ENCODE measurements at regions not wholly inside any gene's neighbourhood (a gene's known extent, or its start where the extent isn't known, plus 50 kb on each side); places are given as distances from the start of the nearest gene placed in this dataset.

DNA sequence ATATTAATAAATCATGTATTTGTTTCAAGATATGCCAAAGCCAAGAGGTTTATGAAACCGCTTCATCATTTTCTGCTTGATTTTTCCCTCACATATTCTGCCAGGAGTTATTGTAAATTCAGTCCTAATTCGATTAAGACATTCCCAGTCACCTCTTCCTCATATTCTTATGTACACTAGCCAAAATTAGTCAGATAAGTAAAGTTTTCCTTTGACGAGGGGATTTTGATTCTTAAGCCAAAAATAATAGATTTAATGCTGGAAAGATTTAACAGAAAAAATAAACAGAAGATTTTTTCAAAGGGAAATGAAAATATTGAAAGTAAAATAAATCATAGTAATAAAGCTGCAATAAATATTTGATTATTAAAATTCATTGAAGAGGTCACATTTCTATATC is 51.0 kb upstream of the VEGFC start:
- Histone ChIP-seq H3K27ac (ENCODE audit: low read depth, low read length) (no peak overlapping the region), H3K4me1 (ENCODE audit: control insufficient read depth in 1 of 2, insufficient read depth in 2 of 2, low read length in 2 of 2) (no peaks in the 10 kb centered on the region), H3K4me3 (ENCODE audit: low read depth in 1 of 2, low read length in 2 of 2) (no peak overlapping the region), H3K27me3 (ENCODE audit: control insufficient read depth in 1 of 2, insufficient read depth in 2 of 2, low read length in 2 of 2) (no peaks in the 10 kb centered on the region), H3K9ac (ENCODE audit: low read depth in 1 of 2, low read length in 2 of 2) (no peak overlapping the region), H3K9me3 (ENCODE audit: control insufficient read depth in 1 of 2, low read length in 2 of 2) (no peaks in the 10 kb centered on the region), H3K36me3 (ENCODE audit: control insufficient read depth in 1 of 2, insufficient read depth in 2 of 2, low read length in 2 of 2) (no peaks in the 10 kb centered on the region)

DNA sequence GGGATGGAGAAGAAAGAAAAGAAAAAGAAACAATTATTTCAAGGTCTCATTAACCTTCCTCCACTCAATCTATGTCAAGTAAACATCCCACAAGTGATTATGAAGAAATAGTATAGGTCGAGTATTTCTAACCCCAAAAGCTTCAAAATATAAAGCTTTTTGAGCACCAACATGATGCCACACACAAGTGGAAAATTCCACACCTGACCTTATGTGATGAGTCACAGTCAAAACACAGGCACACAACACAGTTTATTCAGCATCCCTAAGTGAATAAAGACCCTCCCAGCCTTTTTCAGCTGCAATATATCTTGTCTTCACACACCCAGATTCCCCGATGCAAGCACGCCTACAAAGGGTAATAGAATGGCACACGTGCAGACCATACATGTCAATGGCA is 51.7 kb upstream of the VEGFC start:
- no peaks in the 10 kb centered on the region for H3K4me1 ChIP-seq (ENCODE audit: control insufficient read depth in 1 of 2, insufficient read depth in 2 of 2, low read length in 2 of 2)
- no peaks in the 10 kb centered on the region for H3K36me3 ChIP-seq (ENCODE audit: control insufficient read depth in 1 of 2, insufficient read depth in 2 of 2, low read length in 2 of 2)
- H3K27me3 ChIP-seq (ENCODE audit: control insufficient read depth in 1 of 2, insufficient read depth in 2 of 2, low read length in 2 of 2) = no peaks in the 10 kb centered on the region
- no peak overlapping the region for H3K9ac ChIP-seq (ENCODE audit: low read depth in 1 of 2, low read length in 2 of 2)
- no peak overlapping the region for H3K4me3 ChIP-seq (ENCODE audit: low read depth in 1 of 2, low read length in 2 of 2)
- no peaks in the 10 kb centered on the region for H3K9me3 ChIP-seq (ENCODE audit: control insufficient read depth in 1 of 2, low read length in 2 of 2)
- H3K27ac ChIP-seq (ENCODE audit: low read depth, low read length) = no peak overlapping the region

DNA sequence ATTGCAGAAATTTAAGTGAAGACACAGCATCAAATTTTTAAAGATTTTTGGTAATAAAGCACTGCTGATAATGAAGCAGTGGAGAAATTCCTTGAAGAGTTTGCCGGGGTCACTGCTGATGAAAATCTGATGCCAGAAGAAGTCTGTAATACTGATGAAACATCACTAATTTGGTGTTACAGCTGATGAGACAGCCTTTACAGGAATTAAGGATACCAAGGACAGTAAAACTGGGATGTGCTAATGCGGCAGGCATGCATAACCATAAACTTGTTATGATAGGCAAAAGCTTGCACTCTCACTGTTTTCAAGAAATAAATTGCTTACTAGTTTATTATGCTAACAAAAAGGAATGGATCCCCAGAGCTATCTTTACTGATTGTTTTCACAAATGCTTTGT is 52.9 kb upstream of the VEGFC start:
- Histone ChIP-seq H3K27ac (ENCODE audit: low read depth, low read length) (no peak overlapping the region), H3K4me3 (ENCODE audit: low read depth in 1 of 2, low read length in 2 of 2) (no peak overlapping the region), H3K27me3 (ENCODE audit: control insufficient read depth in 1 of 2, insufficient read depth in 2 of 2, low read length in 2 of 2) (no peaks in the 10 kb centered on the region), H3K4me1 (ENCODE audit: control insufficient read depth in 1 of 2, insufficient read depth in 2 of 2, low read length in 2 of 2) (no peaks in the 10 kb centered on the region), H3K9me3 (ENCODE audit: control insufficient read depth in 1 of 2, low read length in 2 of 2) (no peaks in the 10 kb centered on the region), H3K36me3 (ENCODE audit: control insufficient read depth in 1 of 2, insufficient read depth in 2 of 2, low read length in 2 of 2) (no peaks in the 10 kb centered on the region), H3K9ac (ENCODE audit: low read depth in 1 of 2, low read length in 2 of 2) (no peak overlapping the region)

DNA sequence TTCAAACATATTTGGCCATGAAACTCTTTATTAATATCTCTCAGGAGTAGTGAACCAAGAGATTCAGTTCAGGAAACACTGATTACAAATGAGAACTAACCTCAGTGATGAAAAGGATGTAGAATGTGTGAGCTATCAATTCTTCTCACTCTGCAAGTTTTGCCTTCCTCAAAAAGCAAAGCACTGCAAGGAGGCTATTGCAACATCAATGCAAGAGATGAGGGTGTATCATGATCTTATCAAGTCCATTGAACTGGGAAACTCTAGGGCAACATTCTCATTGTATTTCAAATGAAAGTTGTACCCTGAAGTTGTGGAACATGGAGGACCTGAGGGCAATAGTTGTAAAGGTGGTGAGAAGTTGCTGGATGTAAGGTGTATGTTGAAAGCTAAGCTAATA is 56.4 kb upstream of the VEGFC start:
- no peaks in the 10 kb centered on the region for H3K4me1 ChIP-seq (ENCODE audit: control insufficient read depth in 1 of 2, insufficient read depth in 2 of 2, low read length in 2 of 2)
- no peaks in the 10 kb centered on the region for H3K9me3 ChIP-seq (ENCODE audit: control insufficient read depth in 1 of 2, low read length in 2 of 2)
- H3K9ac ChIP-seq (ENCODE audit: low read depth in 1 of 2, low read length in 2 of 2) = no peak overlapping the region
- H3K36me3 ChIP-seq (ENCODE audit: control insufficient read depth in 1 of 2, insufficient read depth in 2 of 2, low read length in 2 of 2) = no peaks in the 10 kb centered on the region
- no peaks in the 10 kb centered on the region for H3K27me3 ChIP-seq (ENCODE audit: control insufficient read depth in 1 of 2, insufficient read depth in 2 of 2, low read length in 2 of 2)
- no peak overlapping the region for H3K4me3 ChIP-seq (ENCODE audit: low read depth in 1 of 2, low read length in 2 of 2)
- no peak overlapping the region for H3K27ac ChIP-seq (ENCODE audit: low read depth, low read length)

DNA sequence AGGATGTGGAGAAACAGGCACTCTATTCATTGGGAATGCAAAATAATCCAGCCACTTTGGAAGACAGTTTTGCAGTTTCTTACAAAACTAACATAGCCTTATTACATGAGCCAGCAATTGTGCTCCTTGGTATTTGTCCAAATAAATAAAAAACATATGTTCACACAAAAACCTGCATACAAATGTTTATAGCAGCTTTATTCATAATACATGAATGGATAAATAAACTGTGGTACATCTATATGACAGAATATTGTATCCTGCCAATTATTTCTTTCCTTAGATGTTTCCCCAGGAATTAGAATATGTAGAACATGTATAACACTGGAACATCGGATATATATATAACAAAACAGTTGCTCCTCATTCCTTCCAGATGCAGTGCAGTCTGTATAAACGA is 57.7 kb upstream of the VEGFC start:
- Histone ChIP-seq H3K4me1 (ENCODE audit: control insufficient read depth in 1 of 2, insufficient read depth in 2 of 2, low read length in 2 of 2) (no peaks in the 10 kb centered on the region), H3K9ac (ENCODE audit: low read depth in 1 of 2, low read length in 2 of 2) (no peak overlapping the region), H3K27ac (ENCODE audit: low read depth, low read length) (no peak overlapping the region), H3K36me3 (ENCODE audit: control insufficient read depth in 1 of 2, insufficient read depth in 2 of 2, low read length in 2 of 2) (no peaks in the 10 kb centered on the region), H3K4me3 (ENCODE audit: low read depth in 1 of 2, low read length in 2 of 2) (no peak overlapping the region), H3K9me3 (ENCODE audit: control insufficient read depth in 1 of 2, low read length in 2 of 2) (no peaks in the 10 kb centered on the region), H3K27me3 (ENCODE audit: control insufficient read depth in 1 of 2, insufficient read depth in 2 of 2, low read length in 2 of 2) (no peaks in the 10 kb centered on the region)

DNA sequence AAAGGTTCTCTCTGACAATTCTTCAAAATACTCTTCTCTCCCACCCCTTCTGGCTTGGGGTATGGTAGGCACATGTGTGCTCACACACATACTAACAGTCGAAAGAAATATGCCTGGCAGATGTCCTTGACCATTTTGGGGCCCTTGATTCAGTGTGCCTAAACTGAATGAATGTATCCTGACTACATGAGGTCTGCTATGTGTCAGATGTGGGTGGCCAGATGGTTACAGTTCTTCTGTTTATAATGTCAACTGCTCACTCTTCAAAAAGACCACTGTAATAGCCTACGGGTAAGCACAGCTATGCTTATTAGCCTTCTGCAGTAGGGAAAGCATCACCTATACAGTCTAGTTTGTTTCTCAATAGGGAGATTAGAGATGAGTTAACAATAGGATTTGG is 63.7 kb upstream of the VEGFC start:
- Histone ChIP-seq H3K9me3 (ENCODE audit: control insufficient read depth in 1 of 2, low read length in 2 of 2) (peaks cover 0 to 7% of the 10 kb centered on the region in 2 donors), H3K36me3 (ENCODE audit: control insufficient read depth in 1 of 2, insufficient read depth in 2 of 2, low read length in 2 of 2) (no peaks in the 10 kb centered on the region), H3K4me1 (ENCODE audit: control insufficient read depth in 1 of 2, insufficient read depth in 2 of 2, low read length in 2 of 2) (no peaks in the 10 kb centered on the region), H3K9ac (ENCODE audit: low read depth in 1 of 2, low read length in 2 of 2) (no peak overlapping the region), H3K27ac (ENCODE audit: low read depth, low read length) (no peak overlapping the region), H3K4me3 (ENCODE audit: low read depth in 1 of 2, low read length in 2 of 2) (no peak overlapping the region), H3K27me3 (ENCODE audit: control insufficient read depth in 1 of 2, insufficient read depth in 2 of 2, low read length in 2 of 2) (no peaks in the 10 kb centered on the region)

DNA sequence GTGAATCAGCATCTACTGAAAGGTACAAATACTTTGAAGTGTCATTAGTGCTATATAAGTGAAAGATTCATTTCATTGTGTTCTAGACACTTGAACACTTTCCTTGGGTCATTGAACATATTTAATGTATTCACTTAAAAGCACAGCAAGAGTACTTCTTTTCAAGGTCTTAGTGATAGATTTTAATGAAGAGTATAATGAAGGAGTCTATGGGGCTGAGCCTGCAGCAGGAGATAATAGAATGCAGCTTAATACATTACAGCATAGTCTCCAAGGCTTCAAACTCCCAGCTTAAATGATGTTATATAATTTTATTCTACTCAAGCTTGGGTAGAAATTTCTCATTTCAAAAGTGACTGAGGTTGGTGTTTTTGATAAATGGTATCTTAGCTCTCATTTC is 66.1 kb upstream of the VEGFC start:
- H3K36me3 ChIP-seq (ENCODE audit: control insufficient read depth in 1 of 2, insufficient read depth in 2 of 2, low read length in 2 of 2) = no peaks in the 10 kb centered on the region
- H3K9ac ChIP-seq (ENCODE audit: low read depth in 1 of 2, low read length in 2 of 2) = no peak overlapping the region
- no peak overlapping the region for H3K27ac ChIP-seq (ENCODE audit: low read depth, low read length)
- H3K4me1 ChIP-seq (ENCODE audit: control insufficient read depth in 1 of 2, insufficient read depth in 2 of 2, low read length in 2 of 2) = no peaks in the 10 kb centered on the region
- peaks cover 0 to 7% of the 10 kb centered on the region in 2 donors for H3K9me3 ChIP-seq (ENCODE audit: control insufficient read depth in 1 of 2, low read length in 2 of 2)
- H3K4me3 ChIP-seq (ENCODE audit: low read depth in 1 of 2, low read length in 2 of 2) = no peak overlapping the region
- no peaks in the 10 kb centered on the region for H3K27me3 ChIP-seq (ENCODE audit: control insufficient read depth in 1 of 2, insufficient read depth in 2 of 2, low read length in 2 of 2)

DNA sequence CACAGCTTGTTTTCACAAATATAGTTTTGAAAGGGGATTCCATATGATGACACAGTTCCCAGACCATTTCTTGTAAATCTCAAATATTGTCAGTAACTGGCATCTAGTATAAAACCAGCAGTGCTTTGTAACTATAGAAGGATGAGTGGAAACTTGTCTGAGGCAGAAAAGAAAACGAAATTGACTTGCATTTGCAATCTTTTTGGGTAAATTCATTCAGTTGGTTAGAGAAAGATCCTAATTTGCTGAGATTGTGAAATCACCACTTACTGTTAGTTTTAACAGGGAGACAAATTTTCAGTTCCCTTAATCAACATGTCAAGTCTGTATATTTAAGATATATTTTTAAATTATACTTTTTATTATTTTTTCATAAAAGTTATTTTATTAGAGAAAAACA is 71.5 kb upstream of the VEGFC start:
- H3K27ac ChIP-seq (ENCODE audit: low read depth, low read length) = no peak overlapping the region
- H3K9me3 ChIP-seq (ENCODE audit: control insufficient read depth in 1 of 2, low read length in 2 of 2) = peaks cover 0 to 7% of the 10 kb centered on the region in 2 donors
- H3K36me3 ChIP-seq (ENCODE audit: control insufficient read depth in 1 of 2, insufficient read depth in 2 of 2, low read length in 2 of 2) = no peaks in the 10 kb centered on the region
- no peak overlapping the region for H3K9ac ChIP-seq (ENCODE audit: low read depth in 1 of 2, low read length in 2 of 2)
- H3K4me3 ChIP-seq (ENCODE audit: low read depth in 1 of 2, low read length in 2 of 2) = no peak overlapping the region
- no peaks in the 10 kb centered on the region for H3K4me1 ChIP-seq (ENCODE audit: control insufficient read depth in 1 of 2, insufficient read depth in 2 of 2, low read length in 2 of 2)
- H3K27me3 ChIP-seq (ENCODE audit: control insufficient read depth in 1 of 2, insufficient read depth in 2 of 2, low read length in 2 of 2) = no peaks in the 10 kb centered on the region

DNA sequence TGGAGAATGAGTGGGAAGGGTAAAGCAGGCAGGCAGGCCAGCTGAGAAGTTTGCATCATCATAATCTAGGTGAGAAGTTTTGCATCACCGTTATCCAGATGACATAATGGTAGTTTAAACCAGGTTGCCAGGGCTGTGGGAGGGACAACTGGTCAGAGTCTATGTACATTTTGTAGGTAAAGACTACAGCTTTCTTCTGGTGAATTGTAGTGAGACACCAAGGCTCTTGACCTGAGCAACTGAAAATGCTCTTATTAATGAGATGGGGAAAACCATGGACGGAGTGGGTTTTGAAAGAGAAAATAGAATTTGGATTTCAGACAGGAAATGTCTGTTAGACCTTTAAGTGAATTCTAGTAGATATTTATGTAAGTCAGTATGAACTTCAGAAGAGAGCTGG is 76.0 kb upstream of the VEGFC start:
- H3K9ac ChIP-seq (ENCODE audit: low read depth in 1 of 2, low read length in 2 of 2) = no peak overlapping the region
- no peaks in the 10 kb centered on the region for H3K4me1 ChIP-seq (ENCODE audit: control insufficient read depth in 1 of 2, insufficient read depth in 2 of 2, low read length in 2 of 2)
- H3K27ac ChIP-seq (ENCODE audit: low read depth, low read length) = no peak overlapping the region

DNA sequence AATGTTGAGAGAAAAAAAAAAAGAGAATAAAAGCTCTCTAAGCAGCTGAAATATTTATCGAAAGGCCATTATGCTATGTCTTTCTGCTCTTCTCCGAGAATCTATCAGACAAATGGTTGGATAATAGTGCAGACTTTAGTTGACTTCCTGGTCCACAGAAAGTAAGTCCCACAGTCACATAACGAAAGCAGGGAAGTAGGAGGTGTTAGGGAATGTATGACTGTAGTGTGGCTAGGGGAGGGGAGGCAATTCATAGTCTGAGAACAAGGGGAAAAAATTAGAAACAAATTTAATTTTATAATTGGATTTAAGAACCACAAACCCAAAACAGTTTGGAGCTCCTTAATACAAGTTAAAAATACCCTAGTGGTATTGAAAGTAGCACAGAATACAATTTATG is 79.7 kb upstream of the VEGFC start:
- no peaks in the 10 kb centered on the region for H3K36me3 ChIP-seq (ENCODE audit: control insufficient read depth in 1 of 2, insufficient read depth in 2 of 2, low read length in 2 of 2)
- H3K27ac ChIP-seq (ENCODE audit: low read depth, low read length) = no peak overlapping the region
- no peak overlapping the region for H3K4me3 ChIP-seq (ENCODE audit: low read depth in 1 of 2, low read length in 2 of 2)
- no peak overlapping the region for H3K9ac ChIP-seq (ENCODE audit: low read depth in 1 of 2, low read length in 2 of 2)
- H3K4me1 ChIP-seq (ENCODE audit: control insufficient read depth in 1 of 2, insufficient read depth in 2 of 2, low read length in 2 of 2) = no peaks in the 10 kb centered on the region
- no peaks in the 10 kb centered on the region for H3K27me3 ChIP-seq (ENCODE audit: control insufficient read depth in 1 of 2, insufficient read depth in 2 of 2, low read length in 2 of 2)
- no peaks in the 10 kb centered on the region for H3K9me3 ChIP-seq (ENCODE audit: control insufficient read depth in 1 of 2, low read length in 2 of 2)

More for the DNA sequence above, 76.0 kb upstream of the VEGFC start:
- no peaks in the 10 kb centered on the region for H3K27me3 ChIP-seq (ENCODE audit: control insufficient read depth in 1 of 2, insufficient read depth in 2 of 2, low read length in 2 of 2)
- H3K4me3 ChIP-seq (ENCODE audit: low read depth in 1 of 2, low read length in 2 of 2) = no peak overlapping the region
- no peaks in the 10 kb centered on the region for H3K9me3 ChIP-seq (ENCODE audit: control insufficient read depth in 1 of 2, low read length in 2 of 2)
- H3K36me3 ChIP-seq (ENCODE audit: control insufficient read depth in 1 of 2, insufficient read depth in 2 of 2, low read length in 2 of 2) = no peaks in the 10 kb centered on the region

DNA sequence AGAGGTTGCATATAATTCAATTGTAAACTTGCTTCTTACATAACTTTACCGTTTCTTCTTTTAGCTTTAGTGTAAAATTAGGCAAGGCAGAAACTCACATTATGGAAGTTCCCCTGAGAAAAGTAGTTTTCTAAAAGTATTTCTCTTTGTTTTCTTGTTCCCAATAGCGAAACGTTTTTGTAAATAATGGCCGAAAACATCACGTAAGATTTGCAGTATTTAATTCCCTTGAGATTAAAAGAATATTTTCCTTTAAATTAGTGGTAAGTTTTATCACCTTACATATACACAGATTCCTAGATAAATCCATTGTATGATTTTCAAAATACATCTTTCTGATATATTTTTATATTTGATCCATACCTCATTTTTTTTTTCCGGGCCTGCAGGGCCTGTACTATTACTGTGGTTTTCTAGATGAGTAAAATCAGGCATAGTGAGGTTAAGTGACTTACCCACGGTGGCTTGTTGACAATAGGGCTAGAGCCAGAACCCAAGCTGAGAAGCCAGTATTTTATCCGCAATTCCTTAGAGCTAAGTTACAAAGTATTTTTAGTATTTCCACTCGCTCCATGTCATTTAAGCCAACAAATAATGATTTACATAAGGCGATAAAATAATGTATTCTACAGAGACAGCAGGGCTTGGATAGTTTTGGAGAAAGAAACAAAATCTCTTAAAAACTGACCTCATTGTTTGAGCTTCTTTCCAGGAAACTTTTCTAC is 82.2 kb upstream of the VEGFC start:
- H3K9me3 ChIP-seq (ENCODE audit: control insufficient read depth in 1 of 2, low read length in 2 of 2) = no peaks in the 10 kb centered on the region
- H3K4me3 ChIP-seq (ENCODE audit: low read depth in 1 of 2, low read length in 2 of 2) = no peak overlapping the region
- H3K36me3 ChIP-seq (ENCODE audit: control insufficient read depth in 1 of 2, insufficient read depth in 2 of 2, low read length in 2 of 2) = no peaks in the 10 kb centered on the region
- H3K27me3 ChIP-seq (ENCODE audit: control insufficient read depth in 1 of 2, insufficient read depth in 2 of 2, low read length in 2 of 2) = no peaks in the 10 kb centered on the region
- H3K27ac ChIP-seq (ENCODE audit: low read depth, low read length) = no peak overlapping the region
- no peaks in the 10 kb centered on the region for H3K4me1 ChIP-seq (ENCODE audit: control insufficient read depth in 1 of 2, insufficient read depth in 2 of 2, low read length in 2 of 2)
- H3K9ac ChIP-seq (ENCODE audit: low read depth in 1 of 2, low read length in 2 of 2) = no peak overlapping the region
